ENCODE measurements at regions not wholly inside any gene's neighbourhood (a gene's known extent, or its start where the extent isn't known, plus 50 kb on each side); places are given as distances from the start of the nearest gene placed in this dataset.

- TF ChIP-seq CTCF (IDR thresholded peaks at IDR 0.05; ENCODE audit: poor library complexity, severe bottlenecking), result no peak
- Histone ChIP-seq H3K27me3 (ENCODE audit: insufficient read depth, poor library complexity, severe bottlenecking) (no peaks in the 10 kb centered on the region), H3K36me3 (ENCODE audit: low read depth) (no peaks in the 10 kb centered on the region), H3K4me3 (ENCODE audit: severe bottlenecking) (no peak overlapping the region), H3K27ac (ENCODE audit: poor library complexity, severe bottlenecking) (no peak overlapping the region), H3K9me3 (ENCODE audit: severe bottlenecking) (no peaks in the 10 kb centered on the region), H3K4me1 (ENCODE audit: insufficient read depth, poor library complexity, severe bottlenecking) (no peaks in the 10 kb centered on the region)
- no peak for ATAC-seq (ENCODE audit: low read depth)
- DNase-seq (ENCODE audit: low spot score), result no peak
Observed at GRCh38 chr2:5215989-5216607, 476.1 kb upstream of the SOX11 start.

- H3K27ac ChIP-seq (ENCODE audit: poor library complexity, severe bottlenecking), result no peak overlapping the region
Observed at GRCh38 chr2:5227062-5227699, 465.0 kb upstream of the SOX11 start.

GRCh38 chr2:5229574-5229973 lies 462.6 kb upstream of the SOX11 start:
- Histone ChIP-seq H3K27me3 (ENCODE audit: insufficient read depth, poor library complexity, severe bottlenecking) (no peaks in the 10 kb centered on the region), H3K4me1 (ENCODE audit: insufficient read depth, poor library complexity, severe bottlenecking) (no peaks in the 10 kb centered on the region), H3K36me3 (ENCODE audit: low read depth) (no peaks in the 10 kb centered on the region), H3K4me3 (ENCODE audit: severe bottlenecking) (no peak overlapping the region), H3K9me3 (ENCODE audit: severe bottlenecking) (no peaks in the 10 kb centered on the region), H3K27ac (ENCODE audit: poor library complexity, severe bottlenecking) (no peak overlapping the region)
- ATAC-seq (ENCODE audit: low read depth) (no peak), DNase-seq (ENCODE audit: low spot score) (no peak)
- no peak for TF ChIP-seq CTCF (IDR thresholded peaks at IDR 0.05; ENCODE audit: poor library complexity, severe bottlenecking)

More at GRCh38 chr2:5227062-5227699, 465.0 kb upstream of the SOX11 start:
- H3K9me3 ChIP-seq (ENCODE audit: severe bottlenecking), result no peaks in the 10 kb centered on the region
- ATAC-seq (ENCODE audit: low read depth) (no peak), DNase-seq (ENCODE audit: low spot score) (no peak)
- H3K27me3 ChIP-seq (ENCODE audit: insufficient read depth, poor library complexity, severe bottlenecking), result no peaks in the 10 kb centered on the region
- no peaks in the 10 kb centered on the region for H3K4me1 ChIP-seq (ENCODE audit: insufficient read depth, poor library complexity, severe bottlenecking)
- TF ChIP-seq CTCF (IDR thresholded peaks at IDR 0.05; ENCODE audit: poor library complexity, severe bottlenecking), result no peak
- no peaks in the 10 kb centered on the region for H3K36me3 ChIP-seq (ENCODE audit: low read depth)
- no peak overlapping the region for H3K4me3 ChIP-seq (ENCODE audit: severe bottlenecking)

- no peak for TF ChIP-seq CTCF (IDR thresholded peaks at IDR 0.05; ENCODE audit: poor library complexity, severe bottlenecking)
- ATAC-seq (ENCODE audit: low read depth), result no peak
Observed at GRCh38 chr2:5230444-5230843, 461.7 kb upstream of the SOX11 start.

GRCh38 chr2:5230855-5231254 lies 461.3 kb upstream of the SOX11 start:
- Histone ChIP-seq H3K9me3 (ENCODE audit: severe bottlenecking) (no peaks in the 10 kb centered on the region), H3K27me3 (ENCODE audit: insufficient read depth, poor library complexity, severe bottlenecking) (no peaks in the 10 kb centered on the region), H3K36me3 (ENCODE audit: low read depth) (no peaks in the 10 kb centered on the region), H3K4me3 (ENCODE audit: severe bottlenecking) (no peak overlapping the region), H3K4me1 (ENCODE audit: insufficient read depth, poor library complexity, severe bottlenecking) (no peaks in the 10 kb centered on the region), H3K27ac (ENCODE audit: poor library complexity, severe bottlenecking) (no peak overlapping the region)
- DNase-seq (ENCODE audit: low spot score) (no peak), ATAC-seq (ENCODE audit: low read depth) (no peak)
- TF ChIP-seq CTCF (IDR thresholded peaks at IDR 0.05; ENCODE audit: poor library complexity, severe bottlenecking), result no peak

More at GRCh38 chr2:5230444-5230843, 461.7 kb upstream of the SOX11 start:
- H3K4me1 ChIP-seq (ENCODE audit: insufficient read depth, poor library complexity, severe bottlenecking), result no peaks in the 10 kb centered on the region
- DNase-seq (ENCODE audit: low spot score), result no peak
- no peak overlapping the region for H3K4me3 ChIP-seq (ENCODE audit: severe bottlenecking)
- H3K9me3 ChIP-seq (ENCODE audit: severe bottlenecking), result no peaks in the 10 kb centered on the region
- no peaks in the 10 kb centered on the region for H3K36me3 ChIP-seq (ENCODE audit: low read depth)
- no peak overlapping the region for H3K27ac ChIP-seq (ENCODE audit: poor library complexity, severe bottlenecking)
- no peaks in the 10 kb centered on the region for H3K27me3 ChIP-seq (ENCODE audit: insufficient read depth, poor library complexity, severe bottlenecking)
